Right cardiac atrium (tissue), 5 donors: ENCODE measurements at regions not wholly inside any gene's neighbourhood (a gene's known extent, or its start where the extent isn't known, plus 50 kb on each side); places are given as distances from the start of the nearest gene placed in this dataset.

Source experiments
- ATAC-seq, 2 donors: fragments of 200-7000 bp; cut with Tn5 transposase; one replicate each; pipeline versions ENCODE4 v1.8.0 to v1.9.1; 2020; ENCODE audit warnings: moderate library complexity in 2 of 2, mild to moderate bottlenecking in 1 of 2
- DNase-seq, 3 donors: peaks; one replicate each; pipeline ENCODE4 v3.0.0-alpha.2; 2020
- H3K27ac ChIP-seq: one replicate; pipeline ENCODE4 v1.5.1; 2013; ENCODE audit warnings: mild to moderate bottlenecking, low read length, control low read depth, moderate library complexity
- H3K27me3 ChIP-seq: one replicate; pipeline ENCODE4 v1.6.1; 2013; ENCODE audit not compliant: control insufficient read depth, insufficient read depth
- H3K4me1 ChIP-seq: one replicate; pipeline ENCODE4 v1.6.1; 2013; ENCODE audit warnings: low read length; ENCODE audit not compliant: control insufficient read depth, insufficient read depth
- H3K4me3 ChIP-seq: one replicate; pipeline ENCODE4 v1.5.1; 2013; ENCODE audit warnings: low read length, control low read depth
- H3K9me3 ChIP-seq: one replicate; pipeline ENCODE4 v1.6.1; 2013; ENCODE audit warnings: low read length; ENCODE audit not compliant: control insufficient read depth
- WGBS: extraction: QIAGEN DNeasy Blood & Tissue Kit; methylation state at CpG from one replicate; pipeline ENCODE4 v1.1.7; 2013; 5-methylcytosine and 5-hydroxymethylcytosine counted together
- intact Hi-C, 4 donors: fragments of 100-400 bp; cut with DNase I; formaldehyde crosslinking; loops; one replicate each; pipeline versions ENCODE4 v1.11.0 to v1.14.0; 2022 to 2023
- donor health status: healthy with polysubstance abuse.
- donor health status: DM: no; HTN: yes; CAD: no.
- donor health status: DM: no; HTN: no; CAD: no.
- donor health status: DM: no; HTN: yes; CAD: no; lungs with severe emphysema.
- donor health status: DM: yes; HTN: yes; CAD: no.

GRCh38 chr2:158006961-158007719, 94.5 kb upstream of the UPP2 start:
- intact Hi-C loops = loop anchor here in 3 of 4 donors (5.0 to 10.0 kb wide), 3 partner anchors 230 to 512 kb away; no protein-coding TSS in a partner anchor
- no peak overlapping the region for H3K4me3 ChIP-seq
- no peaks in the 10 kb centered on the region for H3K9me3 ChIP-seq
- peaks cover 2% of the 10 kb centered on the region for H3K4me1 ChIP-seq
- no peaks in the 10 kb centered on the region for H3K27me3 ChIP-seq
- ATAC-seq (no peak), DNase-seq (no peak)
- H3K27ac ChIP-seq = no peak overlapping the region
- 76% methylated on average over 9 of the region's 9 CpGs for WGBS

DNA sequence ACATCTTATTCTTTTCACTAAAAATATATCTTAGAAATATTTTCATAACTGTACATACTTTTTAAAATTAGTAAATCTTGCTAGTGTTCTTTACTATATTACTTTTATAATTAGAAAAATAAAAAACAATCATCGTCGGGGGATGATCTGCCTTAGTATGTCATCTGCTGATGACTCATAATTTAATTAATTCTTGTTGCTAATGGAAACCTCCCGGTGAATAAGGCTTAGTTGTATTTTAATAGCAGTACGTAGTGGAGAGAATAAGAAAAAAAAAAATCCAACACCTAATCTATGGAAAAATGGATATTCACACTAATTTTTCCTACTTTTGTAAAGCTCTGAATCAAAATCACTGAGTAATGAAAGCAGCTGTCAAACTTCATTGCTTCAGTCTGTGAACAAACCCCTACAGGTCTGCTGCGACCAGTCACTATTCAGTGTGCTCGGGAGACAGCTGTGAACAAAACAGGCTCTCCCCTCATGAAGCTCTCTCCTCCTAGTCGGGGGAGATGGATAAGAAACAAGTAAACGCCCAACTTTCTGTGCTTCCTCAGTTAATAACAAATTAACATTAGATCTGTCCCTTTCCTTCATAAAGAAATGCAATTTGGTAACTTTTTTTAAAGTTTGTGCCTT, 97.4 kb upstream of the UPP2 start:
- no peak overlapping the region for H3K27ac ChIP-seq
- no peaks in the 10 kb centered on the region for H3K9me3 ChIP-seq
- no peak for ATAC-seq
- intact Hi-C loops = loop anchor here in 2 of 4 donors (10.0 kb wide), 1 partner anchor 509 kb away; no protein-coding TSS in a partner anchor
- WGBS = 53% methylated on average over 8 of the region's 8 CpGs
- H3K4me3 ChIP-seq = no peak overlapping the region
- no peak for DNase-seq
- H3K27me3 ChIP-seq = no peaks in the 10 kb centered on the region
- no peaks in the 10 kb centered on the region for H3K4me1 ChIP-seq

GRCh38 chr2:158002079-158002478, 99.6 kb upstream of the UPP2 start:
- intact Hi-C loops = loop anchor here in 2 of 4 donors (10.0 kb wide), 1 partner anchor 507 kb away; no protein-coding TSS in a partner anchor

DNA sequence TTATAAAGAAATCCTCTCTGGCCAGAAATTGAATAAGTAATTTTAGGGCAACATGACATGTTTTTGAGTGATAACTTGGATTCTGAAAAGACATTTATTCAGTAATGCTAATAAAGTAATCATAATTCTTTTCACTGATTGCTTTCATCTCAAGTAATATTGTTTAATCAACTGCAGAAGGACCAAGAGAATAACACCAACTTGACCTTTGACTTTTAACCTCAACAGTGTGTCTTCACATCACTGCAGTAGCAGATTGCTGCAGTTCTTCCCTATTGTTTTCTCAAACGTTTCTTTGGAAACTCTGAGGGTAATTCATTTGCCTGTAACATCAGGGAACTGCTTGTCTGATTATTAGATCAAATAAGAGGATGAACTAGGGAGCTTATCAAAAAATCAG, 104.9 kb upstream of the UPP2 start:
- intact Hi-C loops = no loop called here
- H3K9me3 ChIP-seq = no peaks in the 10 kb centered on the region
- no peaks in the 10 kb centered on the region for H3K27me3 ChIP-seq
- no peak for DNase-seq
- no peaks in the 10 kb centered on the region for H3K4me1 ChIP-seq
- H3K27ac ChIP-seq = no peak overlapping the region
- WGBS = 42% methylated on average over 1 of the region's 1 CpG
- H3K4me3 ChIP-seq = no peak overlapping the region
- no peak for ATAC-seq

More at GRCh38 chr2:158002079-158002478, 99.6 kb upstream of the UPP2 start:
- 85% methylated on average over 4 of the region's 4 CpGs for WGBS
- no peak for ATAC-seq
- DNase-seq = no peak
- Histone ChIP-seq H3K27me3 (no peaks in the 10 kb centered on the region), H3K4me3 (no peak overlapping the region), H3K4me1 (no peaks in the 10 kb centered on the region), H3K27ac (no peak overlapping the region), H3K9me3 (no peaks in the 10 kb centered on the region)

- DNase-seq (no peak), ATAC-seq (no peak)
- Histone ChIP-seq H3K9me3 (no peaks in the 10 kb centered on the region), H3K27ac (no peak overlapping the region), H3K27me3 (no peaks in the 10 kb centered on the region), H3K4me3 (no peak overlapping the region), H3K4me1 (no peaks in the 10 kb centered on the region)
- intact Hi-C loops = no loop called here
- WGBS = 93% methylated on average over 1 of the region's 1 CpG
Observed at GRCh38 chr2:157995117-157995516, 106.6 kb upstream of the UPP2 start.

- no peak overlapping the region for H3K27ac ChIP-seq
- DNase-seq (no peak), ATAC-seq (no peak)
- intact Hi-C loops = no loop called here
- no peaks in the 10 kb centered on the region for H3K9me3 ChIP-seq
- no peak overlapping the region for H3K4me3 ChIP-seq
- H3K27me3 ChIP-seq = no peaks in the 10 kb centered on the region
- H3K4me1 ChIP-seq = no peaks in the 10 kb centered on the region
- WGBS = 68% methylated on average over 6 of the region's 6 CpGs
Observed at GRCh38 chr2:157991932-157992331, 109.7 kb upstream of the UPP2 start.

- DNase-seq (no peak), ATAC-seq (no peak)
- Histone ChIP-seq H3K4me1 (no peaks in the 10 kb centered on the region), H3K9me3 (no peaks in the 10 kb centered on the region), H3K27me3 (no peaks in the 10 kb centered on the region), H3K4me3 (no peak overlapping the region), H3K27ac (no peak overlapping the region)
- intact Hi-C loops = no loop called here
- 46% methylated on average over 5 of the region's 5 CpGs for WGBS
Observed at GRCh38 chr2:157990173-157990572, 111.5 kb upstream of the UPP2 start.

GRCh38 chr2:157989227-157989626, 112.4 kb upstream of the UPP2 start:
- no peaks in the 10 kb centered on the region for H3K4me1 ChIP-seq
- DNase-seq = no peak
- no peak overlapping the region for H3K27ac ChIP-seq
- WGBS = 89% methylated on average over 5 of the region's 5 CpGs
- no peaks in the 10 kb centered on the region for H3K9me3 ChIP-seq
- no peak for ATAC-seq
- no peak overlapping the region for H3K4me3 ChIP-seq
- no peaks in the 10 kb centered on the region for H3K27me3 ChIP-seq
- intact Hi-C loops = no loop called here

GRCh38 chr2:157986761-157987160, 110.6 kb upstream of the ACVR1 start:
- Histone ChIP-seq H3K4me1 (no peaks in the 10 kb centered on the region), H3K9me3 (no peaks in the 10 kb centered on the region), H3K4me3 (no peak overlapping the region), H3K27ac (no peak overlapping the region), H3K27me3 (no peaks in the 10 kb centered on the region)
- ATAC-seq = no peak
- DNase-seq = no peak
- intact Hi-C loops = no loop called here

DNA sequence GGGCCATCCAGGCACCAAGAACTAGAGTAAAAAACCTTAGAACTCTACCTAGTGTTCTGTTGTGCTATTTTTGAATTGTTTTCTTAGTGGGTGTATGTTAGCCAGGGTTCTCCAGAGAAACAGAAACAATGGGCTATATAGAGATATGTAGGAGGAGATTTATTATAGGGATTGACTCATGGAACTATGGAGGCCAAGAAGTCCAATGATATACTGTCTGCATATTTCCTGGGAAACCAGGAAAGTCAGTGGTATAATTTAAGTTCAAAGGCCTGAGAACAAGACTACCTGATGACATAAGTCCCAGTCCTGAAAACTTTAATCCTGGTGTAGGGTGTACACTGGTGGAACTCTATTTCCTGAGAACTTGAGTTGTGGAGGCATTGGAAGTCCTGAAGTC, 108.7 kb upstream of the ACVR1 start:
- Histone ChIP-seq H3K9me3 (no peaks in the 10 kb centered on the region), H3K4me3 (no peak overlapping the region), H3K27ac (no peak overlapping the region), H3K27me3 (no peaks in the 10 kb centered on the region), H3K4me1 (no peaks in the 10 kb centered on the region)
- no peak for DNase-seq
- ATAC-seq = no peak
- intact Hi-C loops = no loop called here

- H3K27me3 ChIP-seq = no peaks in the 10 kb centered on the region
- DNase-seq (no peak), ATAC-seq (no peak)
- no peak overlapping the region for H3K27ac ChIP-seq
- intact Hi-C loops = no loop called here
- H3K4me1 ChIP-seq = no peaks in the 10 kb centered on the region
- no peak overlapping the region for H3K4me3 ChIP-seq
- H3K9me3 ChIP-seq = no peaks in the 10 kb centered on the region
- WGBS = 89% methylated on average over 4 of the region's 4 CpGs
Observed at GRCh38 chr2:157980020-157980419, 103.9 kb upstream of the ACVR1 start.
